ENCODE measurements at regions not wholly inside any gene's neighbourhood (a gene's known extent, or its start where the extent isn't known, plus 50 kb on each side); places are given as distances from the start of the nearest gene placed in this dataset.

- TF ChIP-seq MYC (IDR thresholded peaks at IDR 0.05; ENCODE audit: borderline replicate concordance, low read length) (no peak), HDAC2 (IDR thresholded peaks at IDR 0.05) (no peak), BHLHE40 (IDR thresholded peaks at IDR 0.05; ENCODE audit: low read depth, low read length) (no peak), CTCF (IDR thresholded peaks at IDR 0.05) (no peak), POLR2A (IDR thresholded peaks at IDR 0.05; ENCODE audit: low read length) (no peak), HOXB5 (CRISPR knock-in tag; IDR thresholded peaks at IDR 0.05) (no peak), RAD21 (conservative IDR thresholded peaks at IDR 0.05 in 1 of 2, IDR thresholded peaks at IDR 0.05 in 1 of 2) (no peak), FOSL2 (IDR thresholded peaks at IDR 0.05) (no peak), FOSL2 (CRISPR knock-in tag; IDR thresholded peaks at IDR 0.05) (no peak), CEBPB (IDR thresholded peaks at IDR 0.05) (no peak), EP300 (IDR thresholded peaks at IDR 0.05) (no peak), CHD4 (IDR thresholded peaks at IDR 0.05; ENCODE audit: borderline replicate concordance) (no peak)
- TF ChIP-seq, protein P1, sequence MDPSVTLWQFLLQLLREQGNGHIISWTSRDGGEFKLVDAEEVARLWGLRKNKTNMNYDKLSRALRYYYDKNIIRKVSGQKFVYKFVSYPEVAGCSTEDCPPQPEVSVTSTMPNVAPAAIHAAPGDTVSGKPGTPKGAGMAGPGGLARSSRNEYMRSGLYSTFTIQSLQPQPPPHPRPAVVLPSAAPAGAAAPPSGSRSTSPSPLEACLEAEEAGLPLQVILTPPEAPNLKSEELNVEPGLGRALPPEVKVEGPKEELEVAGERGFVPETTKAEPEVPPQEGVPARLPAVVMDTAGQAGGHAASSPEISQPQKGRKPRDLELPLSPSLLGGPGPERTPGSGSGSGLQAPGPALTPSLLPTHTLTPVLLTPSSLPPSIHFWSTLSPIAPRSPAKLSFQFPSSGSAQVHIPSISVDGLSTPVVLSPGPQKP (IDR thresholded peaks at IDR 0.05; ENCODE audit: low read depth, low read length), result no peak
- TF ChIP-seq, protein P2, sequence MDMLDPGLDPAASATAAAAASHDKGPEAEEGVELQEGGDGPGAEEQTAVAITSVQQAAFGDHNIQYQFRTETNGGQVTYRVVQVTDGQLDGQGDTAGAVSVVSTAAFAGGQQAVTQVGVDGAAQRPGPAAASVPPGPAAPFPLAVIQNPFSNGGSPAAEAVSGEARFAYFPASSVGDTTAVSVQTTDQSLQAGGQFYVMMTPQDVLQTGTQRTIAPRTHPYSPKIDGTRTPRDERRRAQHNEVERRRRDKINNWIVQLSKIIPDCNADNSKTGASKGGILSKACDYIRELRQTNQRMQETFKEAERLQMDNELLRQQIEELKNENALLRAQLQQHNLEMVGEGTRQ (IDR thresholded peaks at IDR 0.05), result no peak
- TF ChIP-seq, protein P3, sequence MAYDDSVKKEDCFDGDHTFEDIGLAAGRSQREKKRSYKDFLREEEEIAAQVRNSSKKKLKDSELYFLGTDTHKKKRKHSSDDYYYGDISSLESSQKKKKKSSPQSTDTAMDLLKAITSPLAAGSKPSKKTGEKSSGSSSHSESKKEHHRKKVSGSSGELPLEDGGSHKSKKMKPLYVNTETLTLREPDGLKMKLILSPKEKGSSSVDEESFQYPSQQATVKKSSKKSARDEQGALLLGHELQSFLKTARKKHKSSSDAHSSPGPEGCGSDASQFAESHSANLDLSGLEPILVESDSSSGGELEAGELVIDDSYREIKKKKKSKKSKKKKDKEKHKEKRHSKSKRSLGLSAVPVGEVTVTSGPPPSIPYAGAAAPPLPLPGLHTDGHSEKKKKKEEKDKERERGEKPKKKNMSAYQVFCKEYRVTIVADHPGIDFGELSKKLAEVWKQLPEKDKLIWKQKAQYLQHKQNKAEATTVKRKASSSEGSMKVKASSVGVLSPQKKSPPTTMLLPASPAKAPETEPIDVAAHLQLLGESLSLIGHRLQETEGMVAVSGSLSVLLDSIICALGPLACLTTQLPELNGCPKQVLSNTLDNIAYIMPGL (CRISPR knock-in tag; IDR thresholded peaks at IDR 0.05; ENCODE audit: borderline replicate concordance), result no peak
Observed at GRCh38 chr5:43785198-43785597, 182.2 kb downstream of the NNT start.
